ENCODE measurements at regions not wholly inside any gene's neighbourhood (a gene's known extent, or its start where the extent isn't known, plus 50 kb on each side); places are given as distances from the start of the nearest gene placed in this dataset.

GRCh38 chr4:111510535-111510934, 634.7 kb upstream of the FAM241A start:
- no peak overlapping the region for H3K27ac ChIP-seq (ENCODE audit: insufficient read depth, low read depth, low read length)

More at GRCh38 chr4:111510535-111510934, 634.7 kb upstream of the FAM241A start:
- no peak overlapping the region for H2AFZ ChIP-seq (ENCODE audit: low read depth, low read length)
- H3K9ac ChIP-seq (replicated peaks; ENCODE audit: extremely low read depth, insufficient read depth, low read length) = no peak overlapping the region
- ChIA-PET CTCF (interaction anchor here (1.1 to 1.2 kb wide), 2 partner anchors 11 to 18 kb away, joined by 3 read pairs; no protein-coding TSS in a partner anchor), POLR2A (no interaction called here)
- no TSS peak for BruUV-seq (replicated peaks)
- TF ChIP-seq MAX (IDR thresholded peaks at IDR 0.05; ENCODE audit: insufficient read depth, insufficient read length) (no peak), POLR2AphosphoS5 (IDR thresholded peaks at IDR 0.05; ENCODE audit: insufficient read depth, low read depth, low read length) (no peak), MYC (IDR thresholded peaks at IDR 0.05; ENCODE audit: low read depth, low read length) (no peak), EZH2 (IDR thresholded peaks at IDR 0.05; ENCODE audit: borderline replicate concordance, low read depth, low read length, severe bottlenecking) (no peak), CTCF (IDR thresholded peaks at IDR 0.05; ENCODE audit: extremely low read depth in 1 of 2, insufficient read depth in 1 of 2, low read depth in 1 of 2, low read length in 2 of 2) (no peak), JUN (IDR thresholded peaks at IDR 0.05; ENCODE audit: borderline replicate concordance, insufficient read depth, insufficient read length, low read depth) (no peak), GATA2 (IDR thresholded peaks at IDR 0.05; ENCODE audit: insufficient read depth, insufficient read length, low read depth, low read length) (no peak), FOS (IDR thresholded peaks at IDR 0.05; ENCODE audit: borderline replicate concordance, insufficient read depth, low read length) (no peak), POLR2A (IDR thresholded peaks at IDR 0.05; ENCODE audit: low read depth, low read length) (no peak)
- intact Hi-C loops (cut with micrococcal nuclease) (no loop called here), dilution Hi-C loops (cut with MboI; ENCODE audit: extremely low pct_ligation_motif_present, low sequenced_read_pairs) (no loop called here)
- peaks cover 9% of the 10 kb centered on the region for H3K4me1 ChIP-seq (ENCODE audit: control insufficient read depth, extremely low read depth, insufficient read depth, low read length)
- no peak for FAIRE-seq
- H3K9me3 ChIP-seq (replicated peaks; ENCODE audit: control insufficient read depth, insufficient read depth, low read length) = no peaks in the 10 kb centered on the region
- no peaks in the 10 kb centered on the region for H3K27me3 ChIP-seq (ENCODE audit: control insufficient read depth in 2 of 2, insufficient read depth in 2 of 2, low read length in 2 of 2)
- H3K4me3 ChIP-seq (replicated peaks in 1 of 3; ENCODE audit: insufficient read depth in 1 of 3, low read depth in 1 of 3, low read length in 3 of 3) = no peak overlapping the region
- DNase-seq (ENCODE audit: low read depth, low spot score) = no peak
- no peaks in the 10 kb centered on the region for H3K9me1 ChIP-seq (replicated peaks; ENCODE audit: control insufficient read depth, extremely low read depth, insufficient read depth, low read length)
- H4K20me1 ChIP-seq (replicated peaks; ENCODE audit: control insufficient read depth, extremely low read depth, insufficient read depth, low read length) = no peaks in the 10 kb centered on the region
- no peaks in the 10 kb centered on the region for H3K36me3 ChIP-seq (ENCODE audit: control insufficient read depth in 2 of 2, extremely low read depth in 1 of 2, insufficient read depth in 2 of 2, low read length in 2 of 2)
- H3K4me2 ChIP-seq (ENCODE audit: insufficient read depth, low read length) = no peak overlapping the region
- no peaks in the 10 kb centered on the region for H3K79me2 ChIP-seq (ENCODE audit: control insufficient read depth, insufficient read depth, low read length)

Measured in endothelial cell of umbilical vein (primary cell).